OCI-M2 (cell line): ENCODE measurements at regions not wholly inside any gene's neighbourhood (a gene's known extent, or its start where the extent isn't known, plus 50 kb on each side); places are given as distances from the start of the nearest gene placed in this dataset.
"Not testable (repeated sequence)": the region's sequence is repeated elsewhere in the genome, so short reads cannot be mapped to it uniquely, and the experiment has no call there.

Experiments used
- DNase-seq: peaks from one replicate; lab custom pipeline; 2025; ENCODE audit not compliant: unreplicated experiment; lab: John Stamatoyannopoulos, UW

DNA sequence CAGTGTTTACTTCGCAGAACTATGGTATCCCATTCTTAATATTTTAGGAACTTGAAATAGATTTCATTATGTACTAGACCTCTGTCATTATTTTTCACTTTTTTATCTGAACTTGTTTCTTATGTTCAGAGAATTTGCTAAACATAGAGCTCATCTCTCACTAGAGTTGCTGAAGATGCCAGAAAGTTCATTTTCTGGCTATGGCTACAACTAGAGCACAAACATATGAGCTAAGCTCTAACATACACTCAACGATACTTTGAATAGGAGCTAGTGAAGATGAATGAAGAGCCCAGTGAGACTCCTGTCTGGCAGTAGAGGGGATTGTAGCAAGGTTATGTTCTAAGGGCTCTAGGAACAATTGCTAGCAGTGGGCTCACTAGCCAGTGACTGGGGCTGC lies 582.2 kb downstream of the KIF4B start:
- no peak for DNase-seq

DNA sequence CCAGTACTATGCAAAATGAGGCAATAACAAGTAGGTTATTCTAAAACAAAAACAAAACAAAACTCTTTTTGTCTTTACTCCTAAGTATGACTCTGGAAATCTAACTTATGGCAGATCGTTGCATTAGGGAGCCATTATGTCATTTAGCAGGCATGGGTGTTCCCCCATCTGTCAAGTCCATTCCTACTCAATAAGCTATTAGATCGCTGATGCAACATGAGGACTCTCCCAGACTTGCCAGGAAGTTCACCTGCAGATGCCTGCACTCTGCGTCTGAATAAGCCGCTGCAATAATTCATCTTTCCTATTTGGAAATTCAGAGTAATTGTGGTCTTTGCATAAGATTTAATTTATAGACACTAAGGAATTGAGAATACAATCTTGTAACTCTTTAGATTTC lies 585.0 kb downstream of the KIF4B start:
- DNase-seq = no peak

DNA sequence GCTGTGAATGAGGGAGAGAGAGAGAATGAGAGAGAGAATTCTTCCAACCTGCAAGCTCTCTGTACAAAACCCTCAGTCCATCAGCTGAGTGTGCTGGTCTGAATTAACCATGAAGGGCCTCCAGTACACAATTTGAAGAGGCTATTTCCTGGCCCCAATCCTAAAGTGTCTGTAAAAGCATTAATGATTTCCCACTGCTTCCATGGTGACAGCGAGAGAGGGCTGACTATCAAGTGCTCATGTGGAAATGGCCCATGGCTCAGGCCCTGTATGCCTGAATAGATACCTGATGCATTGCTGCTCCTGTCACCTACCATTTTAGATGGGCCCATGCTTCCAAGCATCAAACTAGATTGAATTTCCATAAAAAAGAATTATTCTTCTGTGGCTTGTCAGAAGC lies 592.4 kb downstream of the KIF4B start:
- DNase-seq = no peak

DNA sequence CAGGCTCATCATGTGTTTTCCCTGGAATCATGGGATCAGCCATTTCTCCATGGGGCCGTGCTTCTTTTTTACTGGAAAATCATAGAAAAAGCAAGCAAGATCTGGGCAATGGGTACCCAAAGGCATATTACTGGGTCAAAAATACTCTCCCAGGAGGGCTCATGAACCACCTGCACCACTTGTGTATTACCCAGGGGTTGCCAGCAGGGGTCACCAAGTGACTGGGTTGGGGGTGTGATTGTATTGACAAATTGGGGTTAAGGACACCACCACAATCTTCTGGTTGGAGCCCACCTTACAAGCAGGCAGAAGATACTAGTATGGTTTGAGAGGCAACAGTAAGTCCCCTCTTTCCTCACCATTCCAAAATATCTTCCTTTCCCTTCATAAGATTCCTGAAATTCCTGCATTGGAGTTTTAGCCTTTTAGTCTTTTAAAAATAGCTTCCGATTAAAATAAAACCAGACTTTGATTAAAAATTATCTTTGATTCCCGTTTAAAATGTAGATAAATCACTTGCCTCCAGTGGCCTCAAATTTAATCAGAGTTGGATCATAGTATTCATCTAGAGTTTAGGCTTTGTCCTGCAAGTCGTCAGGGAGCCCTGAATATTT lies 603.3 kb downstream of the KIF4B start:
- DNase-seq = no peak

DNA sequence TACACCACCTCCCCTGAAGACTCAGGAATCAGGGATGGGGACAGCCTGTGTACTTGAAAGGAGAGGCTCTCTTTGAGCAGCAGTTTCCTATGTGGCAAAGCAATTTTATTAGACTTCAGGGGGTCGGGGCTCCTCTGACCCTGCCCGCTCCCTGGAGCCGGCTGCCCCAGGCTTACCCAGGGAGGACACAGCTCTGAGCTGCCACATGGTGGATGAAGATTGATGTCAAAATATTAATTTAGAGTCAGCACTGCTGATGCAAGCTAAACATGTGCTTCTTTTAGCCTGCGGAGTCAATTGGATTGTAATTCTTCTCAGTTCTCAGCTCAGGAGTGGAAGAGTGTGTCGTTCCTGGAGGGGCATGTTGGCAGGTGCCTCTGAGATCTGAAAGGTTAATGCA lies 606.1 kb downstream of the KIF4B start:
- DNase-seq = no peak

DNA sequence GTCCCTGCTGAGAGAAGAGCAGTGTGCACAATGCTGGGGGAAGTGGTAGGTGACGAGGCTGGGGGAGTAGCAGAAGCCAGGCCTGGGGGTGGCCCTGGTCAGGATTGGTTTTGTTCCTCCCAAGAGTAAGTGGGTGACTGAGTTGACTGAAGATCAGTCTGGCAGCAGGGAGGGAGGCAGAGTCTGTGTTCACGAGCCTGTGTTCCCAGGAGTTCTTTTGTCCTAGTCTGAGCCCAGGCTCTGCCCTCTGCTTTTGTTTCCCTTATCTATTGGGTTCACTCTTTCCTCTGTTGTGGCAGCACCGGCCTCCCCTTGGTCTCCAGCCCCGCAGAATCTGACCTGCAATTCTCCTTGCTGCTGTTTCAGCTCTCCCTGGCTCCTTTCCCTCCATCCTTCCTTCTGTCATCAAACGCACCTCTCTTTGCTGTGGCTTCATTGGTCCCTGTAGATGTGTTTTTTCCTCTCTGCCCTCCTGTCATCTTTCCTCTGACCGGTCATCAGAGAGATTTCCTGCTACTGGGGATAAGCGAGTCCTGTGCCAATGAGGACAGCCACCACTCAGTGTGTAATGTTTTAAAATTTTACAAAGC lies 607.4 kb downstream of the KIF4B start:
- DNase-seq = no peak

DNA sequence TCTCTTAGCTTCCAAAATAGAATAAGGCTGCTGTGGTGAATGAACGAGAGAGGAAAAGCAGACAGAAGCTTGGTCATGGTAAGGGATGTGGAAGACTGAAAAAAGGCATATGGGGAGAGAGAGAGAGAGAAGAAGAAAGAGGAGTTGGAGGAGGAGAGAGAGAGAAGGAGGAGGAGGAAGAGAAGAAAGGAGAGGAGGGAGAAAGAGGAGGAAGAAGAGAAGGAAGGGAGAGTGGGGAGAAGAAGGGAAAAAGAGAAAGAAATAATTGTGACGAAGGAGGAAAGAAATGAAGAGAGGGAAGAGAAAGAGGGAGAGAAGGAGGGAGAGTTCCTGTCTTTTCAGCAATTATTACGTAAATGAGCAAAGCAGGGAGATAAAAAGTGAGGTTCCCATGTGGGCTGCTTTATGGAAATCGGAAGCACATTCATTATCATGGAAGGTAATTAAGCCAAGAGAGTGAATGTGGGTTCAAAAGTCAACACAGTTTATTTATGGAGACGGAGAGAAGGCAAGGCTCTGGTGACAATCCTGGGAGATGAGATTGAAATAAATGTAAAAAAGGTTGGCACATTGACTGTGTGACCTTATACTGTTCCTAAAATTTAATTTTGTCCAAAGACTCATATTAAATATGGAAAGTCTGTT lies 611.2 kb downstream of the KIF4B start:
- no peak for DNase-seq

DNA sequence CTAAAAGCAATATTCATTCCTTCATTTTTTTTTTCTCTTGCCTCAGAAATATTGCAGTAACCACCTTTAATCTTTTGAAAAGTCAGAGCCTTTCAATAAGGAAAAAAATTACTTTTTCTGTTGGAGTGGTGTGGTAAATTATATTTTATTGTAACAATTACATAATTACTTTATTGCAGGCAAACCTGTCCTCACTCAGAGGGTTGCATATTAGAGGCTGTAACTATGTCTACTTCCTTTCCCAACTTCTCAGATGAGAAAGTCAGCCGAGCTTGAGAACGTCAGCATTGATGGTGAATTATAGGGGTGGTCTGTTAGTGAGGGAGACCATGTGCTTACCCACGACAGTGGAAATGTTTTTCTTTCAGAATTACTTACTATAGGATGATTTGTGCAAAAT lies 611.8 kb downstream of the KIF4B start:
- no peak for DNase-seq

DNA sequence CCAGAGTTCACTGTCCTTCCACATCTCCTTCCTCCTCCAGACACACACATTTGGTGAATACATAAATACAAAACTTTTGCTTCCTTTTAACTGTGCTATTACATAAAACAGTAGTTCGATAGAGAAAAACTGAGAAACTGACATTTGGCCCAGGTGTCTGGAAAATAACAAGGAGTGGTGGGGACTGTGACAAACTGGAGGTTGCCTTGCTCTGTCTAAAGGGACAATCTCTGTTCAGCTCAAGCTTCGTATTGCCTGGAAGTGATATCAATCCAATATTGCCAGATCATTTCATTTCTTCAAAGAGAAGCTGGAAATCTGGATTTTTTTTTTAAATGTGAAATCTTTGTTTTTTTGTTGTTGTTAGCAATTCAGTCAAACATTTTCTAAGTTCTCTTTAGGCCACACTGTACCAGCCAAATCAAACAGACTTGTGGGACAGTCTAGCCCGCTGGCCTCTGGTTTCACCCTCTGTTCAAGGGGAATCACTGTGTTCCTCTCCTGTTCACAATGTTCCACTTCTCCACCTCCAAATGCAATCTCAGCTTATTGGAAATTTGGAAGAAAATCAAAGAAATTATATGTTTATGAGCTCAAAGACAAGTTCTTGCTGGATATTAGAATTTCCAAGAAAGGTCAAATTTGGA lies 612.5 kb downstream of the KIF4B start:
- no peak for DNase-seq

DNA sequence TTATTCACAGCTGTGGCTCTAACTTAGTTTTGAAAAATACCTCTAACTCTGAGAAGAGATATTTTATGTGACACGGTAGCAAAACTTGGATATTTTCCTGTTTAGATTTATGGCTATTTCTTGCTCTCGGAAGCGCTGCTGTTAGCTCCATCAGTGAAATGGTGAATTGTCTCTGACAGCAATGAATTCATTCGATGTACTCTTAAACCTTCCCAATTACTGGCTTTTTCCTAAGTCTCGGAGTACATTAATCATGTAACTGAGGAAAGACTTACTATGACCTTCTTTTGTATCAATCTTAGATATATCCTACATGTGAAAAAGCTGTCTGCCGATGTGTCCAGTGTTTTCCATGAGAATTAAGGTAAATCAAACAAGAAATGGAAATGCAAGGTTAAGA lies 613.0 kb downstream of the KIF4B start:
- DNase-seq = no peak

DNA sequence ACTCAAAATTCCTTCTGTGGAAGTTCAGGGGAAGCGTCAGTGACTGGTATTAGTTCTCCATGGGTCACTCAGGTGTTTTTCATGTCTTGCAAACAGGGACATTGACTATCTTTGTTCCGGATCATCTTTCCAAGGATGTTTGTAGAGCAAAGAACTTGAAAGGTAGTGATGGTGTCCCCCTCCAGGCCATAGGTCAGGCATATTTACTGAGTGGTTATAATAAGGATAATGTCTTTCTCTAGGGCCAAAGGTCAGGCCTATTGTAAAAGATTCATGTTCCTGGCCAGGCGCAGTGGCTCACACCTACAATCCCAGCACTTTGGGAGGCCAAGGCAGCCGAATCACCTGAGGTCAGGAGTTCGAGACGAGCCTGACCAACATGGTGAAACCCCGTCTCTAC lies 614.8 kb downstream of the KIF4B start:
- no peak for DNase-seq

DNA sequence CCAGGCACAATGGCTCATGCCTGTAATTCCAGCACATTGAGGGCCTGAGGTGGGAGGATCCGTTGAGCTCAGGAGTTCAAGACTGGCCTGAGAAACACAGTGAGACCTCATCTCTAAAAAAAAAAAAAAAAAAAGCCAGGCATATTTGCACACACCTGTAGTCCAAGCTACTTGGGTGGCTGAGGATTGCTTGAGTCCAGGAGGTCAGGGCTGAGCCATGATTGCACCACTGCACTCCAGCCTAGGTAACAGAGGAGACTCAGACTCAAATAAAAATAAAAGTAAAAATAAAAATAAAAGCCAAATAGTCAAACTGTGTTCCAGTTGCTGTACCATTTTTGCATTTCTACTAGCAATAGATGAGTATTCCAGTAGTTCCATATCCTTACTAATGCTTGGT lies 616.0 kb downstream of the KIF4B start:
- DNase-seq = no peak

DNA sequence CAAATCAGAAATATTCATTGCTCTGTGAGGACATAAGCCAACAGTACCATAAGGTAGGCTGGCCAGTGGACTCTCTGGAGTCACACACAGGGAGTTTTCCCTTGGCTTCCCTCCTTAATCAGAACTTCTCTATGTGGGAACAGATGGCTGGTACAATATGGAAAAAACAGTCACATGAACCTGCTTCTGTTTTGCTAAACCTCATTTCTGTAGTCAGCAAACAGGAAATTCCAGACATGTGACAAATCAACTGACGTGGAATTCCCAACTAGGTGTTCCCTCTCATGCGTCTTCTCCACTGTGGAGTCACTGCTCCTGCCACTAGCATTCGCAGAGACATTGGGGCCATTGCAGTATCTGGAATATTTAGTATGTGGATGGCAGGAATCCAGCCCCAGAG lies 617.6 kb downstream of the KIF4B start:
- DNase-seq = no peak

DNA sequence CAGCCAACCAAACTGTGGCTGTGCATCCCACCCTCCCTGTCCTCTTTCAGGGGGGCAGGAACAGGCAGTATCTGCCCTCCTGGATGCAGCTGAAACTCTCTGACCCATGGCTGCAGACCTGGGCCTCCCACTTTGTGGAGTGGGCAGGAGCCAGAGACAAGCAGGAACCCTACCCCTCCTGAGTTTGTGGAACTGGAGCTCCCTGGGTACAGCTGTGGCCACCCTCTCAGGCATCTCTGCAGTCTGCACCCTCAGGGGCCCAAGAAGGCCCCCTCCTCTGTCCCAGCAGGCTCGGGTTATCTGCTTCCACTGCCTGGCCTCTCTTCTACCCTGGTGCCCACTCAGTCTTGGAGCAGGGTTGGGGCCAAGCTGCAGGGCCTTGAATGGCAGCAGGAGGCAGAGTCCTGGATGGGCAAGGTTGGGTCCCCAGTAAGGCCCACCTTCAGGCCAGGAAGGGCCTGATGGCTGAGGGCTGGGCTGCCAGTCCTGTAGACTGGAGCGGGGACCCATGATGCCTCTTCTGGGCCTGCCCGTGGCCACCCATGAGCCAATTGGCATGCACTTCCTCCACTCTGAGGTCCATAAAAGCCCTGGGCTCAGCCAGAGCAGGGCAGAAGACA lies 619.9 kb downstream of the KIF4B start:
- DNase-seq = no peak

DNA sequence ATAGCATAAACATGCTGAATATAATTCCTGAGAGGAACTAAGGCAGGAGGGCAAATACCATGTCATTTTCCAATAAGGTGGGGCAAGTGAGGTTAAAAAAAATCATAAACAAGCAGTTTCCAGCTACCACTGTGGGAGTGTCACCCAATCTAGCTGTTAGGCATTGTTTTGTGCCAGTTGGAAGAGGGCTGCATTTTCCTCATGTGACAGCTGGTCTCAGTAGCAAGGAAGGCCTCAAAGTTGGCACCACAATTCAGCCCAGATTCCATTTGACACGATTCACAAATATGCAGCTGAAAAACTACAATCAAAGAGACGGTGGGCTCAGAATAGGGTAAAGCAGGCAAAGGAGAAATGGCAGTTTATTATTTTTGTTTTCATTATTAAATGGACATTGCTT lies 636.1 kb downstream of the KIF4B start:
- no peak for DNase-seq

DNA sequence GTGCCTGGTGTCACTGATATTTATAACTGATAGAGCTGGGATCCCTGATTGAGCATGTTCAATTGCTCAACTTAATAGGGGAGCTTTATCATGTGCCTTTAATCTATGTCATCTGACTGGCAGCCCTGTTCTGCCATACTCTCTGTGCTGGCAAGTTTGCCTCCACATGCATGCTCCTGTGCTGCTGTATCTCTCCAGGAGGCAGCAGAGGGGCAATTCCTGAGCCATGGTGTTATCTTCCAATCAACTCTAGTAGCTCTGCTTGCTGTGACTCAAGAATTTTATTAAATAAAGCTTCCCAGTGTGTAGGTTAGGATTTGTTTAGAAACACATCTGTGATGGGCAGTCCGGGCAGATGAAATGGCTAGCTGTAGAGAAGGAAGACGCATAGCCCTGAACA lies 642.0 kb downstream of the KIF4B start:
- DNase-seq = no peak

DNA sequence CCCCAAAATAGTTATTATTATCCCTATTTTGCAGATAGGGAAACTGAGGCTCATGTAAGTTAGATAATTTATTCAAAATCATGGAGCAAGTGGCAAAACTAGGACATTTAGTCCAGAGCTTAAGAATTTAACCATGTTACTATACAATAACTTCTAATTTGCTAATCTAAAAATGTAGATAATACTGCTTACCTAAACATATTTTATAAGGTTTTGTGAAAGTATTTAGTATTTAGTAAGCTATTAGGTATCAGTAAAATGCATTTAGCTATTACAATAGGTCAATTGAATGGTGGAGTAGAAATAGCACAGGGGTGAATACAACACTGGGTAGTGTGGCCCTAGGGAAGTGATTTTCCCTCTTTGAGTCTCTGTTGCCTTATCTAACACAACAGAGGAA lies 648.3 kb downstream of the KIF4B start:
- no peak for DNase-seq

DNA sequence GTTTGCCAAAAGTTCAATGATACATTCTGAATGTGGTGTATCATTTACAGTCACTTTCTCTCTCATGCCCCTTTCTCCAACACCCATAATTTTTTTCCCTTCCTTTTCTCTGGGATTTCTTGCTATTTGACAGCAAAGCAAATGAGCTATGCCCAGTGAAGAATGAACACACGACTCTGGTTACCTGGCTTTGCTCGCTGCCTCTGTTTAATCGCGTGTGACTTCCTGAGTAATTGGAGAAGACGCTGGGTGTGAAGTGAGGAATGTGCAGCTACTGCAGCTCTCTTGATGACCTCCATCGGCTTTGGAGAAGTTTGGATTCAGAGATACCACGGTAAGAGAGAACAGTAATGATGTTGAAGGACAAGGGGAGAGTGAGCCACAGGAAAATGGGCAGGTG lies 651.8 kb downstream of the KIF4B start:
- no peak for DNase-seq

DNA sequence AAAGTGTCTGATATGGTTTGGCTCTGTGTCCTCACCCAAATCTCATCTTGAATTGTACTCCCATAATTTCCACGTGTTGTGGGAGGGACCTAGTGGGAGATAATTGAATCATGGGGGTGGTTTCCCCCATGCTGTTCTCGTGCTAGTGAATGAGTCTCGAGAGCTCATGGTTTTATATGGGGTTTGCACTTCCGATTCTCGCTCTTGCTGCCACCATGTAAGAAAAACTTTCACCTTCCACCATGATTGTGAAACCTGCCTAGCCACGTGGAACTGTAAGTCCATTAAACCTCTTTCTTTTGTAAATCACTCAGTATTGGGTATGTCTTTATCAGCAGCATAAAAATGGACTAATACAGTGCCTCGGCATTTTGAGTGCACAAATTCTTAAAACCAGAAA lies 655.0 kb upstream of the SGCD start:
- not testable (repeated sequence) for DNase-seq

DNA sequence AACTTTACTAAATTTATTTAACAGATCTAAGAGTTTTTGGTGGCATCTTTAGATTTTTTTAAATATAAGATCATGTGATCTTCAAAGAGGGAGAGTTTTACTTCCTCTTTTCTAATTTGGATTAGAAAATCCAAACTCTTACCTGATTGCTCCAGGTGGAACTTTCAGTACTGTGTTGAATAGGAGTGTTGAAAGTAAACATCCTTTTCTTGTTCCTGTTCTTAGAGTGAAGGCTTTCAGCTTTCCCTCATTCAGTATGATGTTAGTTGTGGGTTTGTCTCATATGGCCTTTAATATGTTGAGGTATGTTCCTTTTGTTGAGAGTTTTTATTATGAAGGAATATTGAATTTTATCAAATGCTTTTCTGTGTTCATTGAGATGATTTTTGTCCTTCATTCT lies 650.0 kb upstream of the SGCD start:
- no peak for DNase-seq

DNA sequence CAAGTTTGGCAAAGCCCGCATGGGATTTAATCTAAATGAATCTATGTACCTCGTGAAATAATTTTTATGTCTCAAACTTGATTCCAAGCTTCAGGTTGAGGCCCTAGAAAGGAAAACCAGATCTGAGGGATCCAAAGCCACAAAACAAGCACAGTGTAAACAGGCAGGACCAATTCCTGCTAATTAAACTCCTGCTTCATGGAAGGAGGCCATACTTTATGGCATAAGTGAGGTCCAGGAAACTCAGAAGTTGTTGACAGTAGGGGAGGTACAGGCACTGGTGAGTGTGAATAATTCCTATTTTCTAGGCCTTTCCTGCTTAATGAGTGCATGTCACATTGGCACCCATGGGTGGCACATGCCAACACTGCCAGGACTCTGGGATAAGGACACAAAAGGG lies 648.6 kb upstream of the SGCD start:
- DNase-seq = no peak

DNA sequence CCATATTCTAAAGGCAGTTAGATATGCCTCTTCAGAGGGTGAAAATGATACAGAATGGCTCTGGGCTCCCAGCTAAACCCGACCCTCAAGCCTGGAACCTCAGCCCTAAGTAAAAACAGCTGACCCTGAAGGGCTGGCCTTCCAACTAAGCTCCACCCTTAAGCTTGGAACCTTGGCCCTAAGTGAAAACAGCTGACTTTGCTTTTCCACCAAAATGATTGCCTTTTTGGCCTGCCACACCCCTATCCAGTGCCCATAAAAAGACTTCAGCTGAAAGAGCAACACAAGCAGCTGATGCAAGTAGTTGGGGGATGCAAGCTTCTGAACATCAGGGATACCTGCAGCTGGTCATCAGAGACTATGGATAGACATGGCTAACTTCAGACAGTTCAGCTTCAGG lies 647.4 kb upstream of the SGCD start:
- no peak for DNase-seq
